ENCODE measurements at regions not wholly inside any gene's neighbourhood (a gene's known extent, or its start where the extent isn't known, plus 50 kb on each side); places are given as distances from the start of the nearest gene placed in this dataset.

DNA sequence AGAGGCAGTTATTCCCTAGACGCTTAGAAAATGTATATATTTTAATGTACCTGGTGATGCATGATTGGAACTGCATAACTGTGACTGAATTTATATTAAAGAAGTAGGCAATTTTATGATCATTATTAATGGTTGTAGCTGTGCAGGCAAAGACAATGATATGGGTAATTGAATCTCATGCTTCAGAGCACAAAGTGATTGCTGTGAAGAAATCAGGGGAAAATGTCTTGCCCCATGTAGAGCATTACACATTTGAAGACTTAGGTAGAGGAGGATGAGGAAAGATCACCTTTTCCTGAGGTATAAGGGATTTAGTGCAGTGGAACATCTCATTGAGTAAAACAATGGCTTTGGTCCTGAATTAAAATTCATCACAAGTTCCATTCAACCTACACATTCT, 246.8 kb upstream of the DCC start:
- Histone ChIP-seq H3K9me2 (replicated peaks; ENCODE audit: low read length) (no peaks in the 10 kb centered on the region), H3K79me2 (ENCODE audit: low read length) (no peaks in the 10 kb centered on the region), H3K36me3 (ENCODE audit: low read depth, low read length) (no peaks in the 10 kb centered on the region), H4K20me1 (ENCODE audit: low read length) (no peaks in the 10 kb centered on the region), H3F3A (ENCODE audit: low read length, unreplicated experiment) (no peaks in the 10 kb centered on the region), H3K4me2 (ENCODE audit: low read length) (no peak overlapping the region), H3K27me3 (ENCODE audit: low read length) (no peaks in the 10 kb centered on the region), H3K4me1 (ENCODE audit: insufficient read depth, low read length) (no peaks in the 10 kb centered on the region), H3K4me3 (ENCODE audit: low read length) (no peak overlapping the region), H3K9me3 (ENCODE audit: low read length) (no peaks in the 10 kb centered on the region), H3K9ac (ENCODE audit: low read length) (no peak overlapping the region), H2AFZ (ENCODE audit: low read length) (no peak overlapping the region), H3K27ac (ENCODE audit: low read length) (no peak overlapping the region)
- BruUV-seq (replicated peaks) = no TSS peak
- intact Hi-C loops (cut with micrococcal nuclease) = no loop called here
- ChIA-PET CTCF (no interaction called here), POLR2A (ENCODE audit: unreplicated experiment) (no interaction called here)
- ATAC-seq (no peak), DNase-seq (no peak)
- no peak for TF ChIP-seq EZH2phosphoT487 (IDR thresholded peaks at IDR 0.05; ENCODE audit: borderline replicate concordance, low read length)
- no peak for TF ChIP-seq EZH2 (IDR thresholded peaks at IDR 0.05; ENCODE audit: low read length, unreplicated experiment)
- TF ChIP-seq, protein P1, sequence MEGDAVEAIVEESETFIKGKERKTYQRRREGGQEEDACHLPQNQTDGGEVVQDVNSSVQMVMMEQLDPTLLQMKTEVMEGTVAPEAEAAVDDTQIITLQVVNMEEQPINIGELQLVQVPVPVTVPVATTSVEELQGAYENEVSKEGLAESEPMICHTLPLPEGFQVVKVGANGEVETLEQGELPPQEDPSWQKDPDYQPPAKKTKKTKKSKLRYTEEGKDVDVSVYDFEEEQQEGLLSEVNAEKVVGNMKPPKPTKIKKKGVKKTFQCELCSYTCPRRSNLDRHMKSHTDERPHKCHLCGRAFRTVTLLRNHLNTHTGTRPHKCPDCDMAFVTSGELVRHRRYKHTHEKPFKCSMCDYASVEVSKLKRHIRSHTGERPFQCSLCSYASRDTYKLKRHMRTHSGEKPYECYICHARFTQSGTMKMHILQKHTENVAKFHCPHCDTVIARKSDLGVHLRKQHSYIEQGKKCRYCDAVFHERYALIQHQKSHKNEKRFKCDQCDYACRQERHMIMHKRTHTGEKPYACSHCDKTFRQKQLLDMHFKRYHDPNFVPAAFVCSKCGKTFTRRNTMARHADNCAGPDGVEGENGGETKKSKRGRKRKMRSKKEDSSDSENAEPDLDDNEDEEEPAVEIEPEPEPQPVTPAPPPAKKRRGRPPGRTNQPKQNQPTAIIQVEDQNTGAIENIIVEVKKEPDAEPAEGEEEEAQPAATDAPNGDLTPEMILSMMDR (conservative IDR thresholded peaks at IDR 0.05; ENCODE audit: low read depth, low read length) = no peak

DNA sequence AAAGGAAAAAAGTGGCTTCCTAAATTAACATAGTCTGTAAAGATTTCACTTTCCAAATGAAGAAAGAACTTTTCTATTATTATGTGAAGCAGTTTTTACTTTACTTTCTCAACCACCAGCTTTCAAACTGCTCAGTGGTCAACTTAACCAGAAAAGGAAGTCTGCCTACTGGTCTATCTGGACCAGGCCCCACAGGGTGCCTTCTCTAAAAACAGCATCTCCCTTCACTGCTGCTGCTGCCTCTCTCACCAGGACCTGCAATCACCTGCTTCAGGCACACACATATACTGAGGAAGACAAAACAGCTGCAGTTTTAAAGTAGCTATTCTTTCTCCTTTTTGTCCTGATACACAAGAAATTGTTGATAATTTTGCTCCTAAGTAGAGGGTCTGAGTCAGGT, 221.3 kb upstream of the DCC start:
- H3K4me2 ChIP-seq (ENCODE audit: low read length) = no peak overlapping the region
- no peaks in the 10 kb centered on the region for H3K27me3 ChIP-seq (ENCODE audit: low read length)
- H3K4me1 ChIP-seq (ENCODE audit: insufficient read depth, low read length) = no peaks in the 10 kb centered on the region
- DNase-seq (no peak), ATAC-seq (no peak)
- no peaks in the 10 kb centered on the region for H3F3A ChIP-seq (ENCODE audit: low read length, unreplicated experiment)
- TF ChIP-seq, protein P1 (conservative IDR thresholded peaks at IDR 0.05; ENCODE audit: low read depth, low read length) = no peak
- TF ChIP-seq EZH2phosphoT487 (IDR thresholded peaks at IDR 0.05; ENCODE audit: borderline replicate concordance, low read length) (no peak), EZH2 (IDR thresholded peaks at IDR 0.05; ENCODE audit: low read length, unreplicated experiment) (no peak)
- CTCF ChIA-PET = no interaction called here
- H3K9me3 ChIP-seq (ENCODE audit: low read length) = no peaks in the 10 kb centered on the region
- H3K27ac ChIP-seq (ENCODE audit: low read length) = no peak overlapping the region
- H2AFZ ChIP-seq (ENCODE audit: low read length) = no peak overlapping the region
- POLR2A ChIA-PET (ENCODE audit: unreplicated experiment) = no interaction called here
- BruUV-seq (replicated peaks) = no TSS peak
- intact Hi-C loops (cut with micrococcal nuclease) = no loop called here
- no peaks in the 10 kb centered on the region for H4K20me1 ChIP-seq (ENCODE audit: low read length)
- no peak overlapping the region for H3K4me3 ChIP-seq (ENCODE audit: low read length)
- H3K79me2 ChIP-seq (ENCODE audit: low read length) = no peaks in the 10 kb centered on the region
- no peaks in the 10 kb centered on the region for H3K36me3 ChIP-seq (ENCODE audit: low read depth, low read length)
- no peaks in the 10 kb centered on the region for H3K9me2 ChIP-seq (replicated peaks; ENCODE audit: low read length)
- H3K9ac ChIP-seq (ENCODE audit: low read length) = no peak overlapping the region

DNA sequence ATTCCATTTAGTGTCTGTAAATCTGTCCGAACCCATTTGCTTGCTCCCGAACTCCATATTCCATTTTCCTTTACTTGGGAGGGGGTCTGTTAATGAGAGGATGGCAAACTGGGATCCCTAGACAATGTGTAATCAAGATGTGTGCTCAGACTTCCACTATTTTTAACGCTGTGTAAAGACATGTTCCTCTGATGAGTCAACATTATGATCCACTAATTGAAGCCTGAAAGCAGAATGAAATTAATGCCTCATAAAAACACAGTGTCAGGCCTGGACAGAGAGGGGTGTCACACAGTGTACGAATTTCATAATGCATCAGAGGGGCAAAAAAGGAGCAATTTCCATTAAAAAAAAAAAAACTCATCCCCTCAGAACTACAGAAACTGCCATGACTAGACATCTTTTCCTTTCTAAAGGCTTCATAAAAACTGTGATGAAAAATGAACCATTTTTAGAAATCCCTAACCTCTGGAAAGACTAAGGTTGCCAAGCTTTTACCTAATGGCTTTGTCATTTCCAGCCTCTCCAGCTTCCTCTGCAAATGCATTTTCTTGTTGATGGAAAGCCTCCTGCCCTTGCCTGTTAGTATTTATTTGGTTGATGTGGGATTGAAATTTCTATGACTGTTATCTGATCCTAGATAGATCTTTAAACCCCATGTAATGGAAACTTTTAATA, 209.2 kb upstream of the DCC start:
- Histone ChIP-seq H3K36me3 (ENCODE audit: low read depth, low read length) (no peaks in the 10 kb centered on the region), H3K4me3 (ENCODE audit: low read length) (no peak overlapping the region), H3K27me3 (ENCODE audit: low read length) (no peaks in the 10 kb centered on the region), H3K9me2 (replicated peaks; ENCODE audit: low read length) (no peaks in the 10 kb centered on the region), H3K27ac (ENCODE audit: low read length) (no peak overlapping the region), H3F3A (ENCODE audit: low read length, unreplicated experiment) (no peaks in the 10 kb centered on the region), H3K9ac (ENCODE audit: low read length) (no peak overlapping the region), H3K4me2 (ENCODE audit: low read length) (no peak overlapping the region), H3K4me1 (ENCODE audit: insufficient read depth, low read length) (no peaks in the 10 kb centered on the region), H2AFZ (ENCODE audit: low read length) (no peak overlapping the region), H4K20me1 (ENCODE audit: low read length) (no peaks in the 10 kb centered on the region), H3K9me3 (ENCODE audit: low read length) (0 out of 2 replicates have a peak, but pooled peaks cover 5% of the 10 kb centered on the region), H3K79me2 (ENCODE audit: low read length) (no peaks in the 10 kb centered on the region)
- CTCF ChIA-PET = no interaction called here
- POLR2A ChIA-PET (ENCODE audit: unreplicated experiment) = no interaction called here
- intact Hi-C loops (cut with micrococcal nuclease) = no loop called here
- no peak for ATAC-seq
- TF ChIP-seq, protein P1 (conservative IDR thresholded peaks at IDR 0.05; ENCODE audit: low read depth, low read length) = no peak
- TF ChIP-seq EZH2 (IDR thresholded peaks at IDR 0.05; ENCODE audit: low read length, unreplicated experiment) = no peak
- TF ChIP-seq EZH2phosphoT487 (IDR thresholded peaks at IDR 0.05; ENCODE audit: borderline replicate concordance, low read length) = no peak
- no peak for DNase-seq
- no TSS peak for BruUV-seq (replicated peaks)
